ENCODE measurements at regions not wholly inside any gene's neighbourhood (a gene's known extent, or its start where the extent isn't known, plus 50 kb on each side); places are given as distances from the start of the nearest gene placed in this dataset.

DNA sequence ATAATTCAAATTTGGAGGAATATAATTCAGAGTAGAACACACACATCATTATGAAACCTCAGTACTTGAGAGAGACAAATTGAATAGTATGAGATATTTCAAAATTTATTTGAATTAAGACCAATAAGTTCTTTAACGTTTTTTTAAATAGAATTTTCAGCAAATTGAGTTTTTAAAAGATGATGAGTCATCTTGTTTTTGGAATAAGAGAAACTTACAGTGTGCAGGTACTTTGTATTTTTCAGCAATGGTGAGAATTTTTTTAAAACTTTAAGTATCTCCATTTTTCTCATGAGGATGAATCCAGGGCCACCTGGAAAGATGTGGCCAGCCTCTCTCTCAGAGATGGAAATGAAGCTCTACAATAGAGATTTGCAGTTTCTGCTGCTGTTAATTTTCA, 1015.0 kb upstream of the TENM4 start:
- no peak for DNase-seq

DNA sequence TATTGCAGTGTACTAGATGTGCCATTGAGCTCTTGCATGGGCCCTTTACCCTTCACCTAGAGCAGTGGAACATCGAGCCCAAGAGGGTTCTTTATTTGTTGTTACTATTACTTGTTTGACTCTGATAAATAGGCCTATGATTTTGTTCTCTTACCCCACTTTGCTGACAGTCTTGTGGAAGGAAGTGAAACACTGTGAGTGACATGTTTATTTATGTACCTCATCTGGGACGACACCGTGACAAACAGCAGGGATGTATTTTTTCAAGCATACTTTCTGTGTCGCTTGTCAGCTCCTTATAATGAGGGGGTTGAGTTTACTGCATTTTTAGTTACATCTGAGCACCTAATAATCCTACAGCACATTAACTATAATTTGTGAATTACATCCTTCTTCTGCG, 1010.3 kb upstream of the TENM4 start:
- DNase-seq, result no peak

DNA sequence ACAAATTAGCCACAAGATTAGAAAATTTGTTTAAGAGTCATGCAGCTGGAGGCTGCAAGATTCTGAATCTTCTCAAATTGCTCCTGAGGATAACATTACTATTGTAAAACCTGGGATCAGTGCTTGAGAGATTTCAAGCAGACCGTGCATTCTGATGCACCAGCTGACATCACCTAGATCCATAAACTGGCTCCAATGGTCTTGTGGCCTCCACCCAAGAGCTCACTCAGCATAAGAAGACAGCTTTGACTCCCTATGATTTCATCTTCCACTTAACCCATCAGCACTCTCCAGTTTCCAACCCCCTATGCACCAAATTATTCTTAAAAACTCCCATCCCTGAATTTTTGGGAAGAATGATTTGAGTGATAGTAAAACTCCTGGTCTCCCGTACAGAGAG, 1007.9 kb upstream of the TENM4 start:
- no peak for DNase-seq

DNA sequence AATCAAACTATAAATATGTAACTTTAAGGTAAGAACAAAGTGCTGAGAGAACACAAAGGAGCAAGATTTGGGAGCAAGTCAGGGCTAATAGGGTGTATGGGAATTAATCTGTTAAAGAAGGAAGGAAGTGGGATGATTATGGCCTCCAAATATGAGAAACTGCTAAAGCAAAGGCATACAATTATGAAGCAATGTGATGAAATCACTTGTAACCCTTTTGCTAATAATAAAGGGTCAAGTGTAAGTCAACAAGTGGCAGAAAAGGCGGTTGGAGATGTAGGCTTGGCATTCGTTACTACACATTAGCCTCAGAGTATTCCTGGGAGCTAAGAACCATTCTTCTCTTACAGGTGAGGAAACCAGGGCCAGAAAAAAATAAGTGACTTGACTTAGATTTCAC, 1002.3 kb upstream of the TENM4 start:
- DNase-seq, result no peak

GRCh38 chr11:80441821-80442220, 1001.0 kb upstream of the TENM4 start:
- no peak for DNase-seq

DNA sequence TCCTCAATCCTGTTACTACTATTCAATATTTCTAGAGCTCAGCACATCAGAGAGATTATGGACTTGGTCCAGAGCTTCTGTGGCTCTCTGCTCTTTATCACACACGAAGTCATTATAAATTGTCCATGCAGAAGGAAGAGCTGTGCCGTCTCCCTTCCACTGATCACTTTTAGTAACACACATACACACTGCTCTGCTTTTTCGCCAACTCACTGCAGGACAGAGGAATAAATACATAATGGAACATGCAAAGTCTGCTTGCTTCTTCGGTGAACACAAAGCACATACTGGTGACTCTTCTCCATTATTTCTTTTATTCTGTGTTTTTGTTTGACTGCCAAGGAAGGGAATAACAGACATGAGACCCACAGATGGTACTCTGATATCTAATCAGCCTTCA, 1000.0 kb upstream of the TENM4 start:
- no peak for DNase-seq

- no peak for DNase-seq
Measured at GRCh38 chr11:80436547-80436946, 995.7 kb upstream of the TENM4 start.

- no peak for DNase-seq
Measured at GRCh38 chr11:80435345-80435744, 994.5 kb upstream of the TENM4 start.

DNA sequence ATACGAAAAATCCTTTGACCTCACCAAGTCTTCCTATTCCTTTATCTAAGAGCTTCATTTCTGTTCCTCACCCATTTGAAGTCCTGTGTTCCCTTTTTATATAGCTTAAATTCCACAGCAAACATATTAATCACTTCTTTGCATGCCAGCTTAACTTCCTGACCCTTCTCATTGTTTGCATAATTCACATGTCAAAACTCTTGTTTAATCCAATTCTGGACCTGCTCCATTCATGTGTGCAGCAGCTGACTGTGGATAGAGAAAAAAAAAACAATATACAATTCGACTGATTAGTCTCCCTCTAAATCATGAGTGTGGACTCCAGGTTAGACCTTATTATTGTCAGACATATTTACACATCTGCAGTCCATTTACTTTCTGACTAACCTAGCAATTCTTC, 991.2 kb upstream of the TENM4 start:
- no peak for DNase-seq

DNA sequence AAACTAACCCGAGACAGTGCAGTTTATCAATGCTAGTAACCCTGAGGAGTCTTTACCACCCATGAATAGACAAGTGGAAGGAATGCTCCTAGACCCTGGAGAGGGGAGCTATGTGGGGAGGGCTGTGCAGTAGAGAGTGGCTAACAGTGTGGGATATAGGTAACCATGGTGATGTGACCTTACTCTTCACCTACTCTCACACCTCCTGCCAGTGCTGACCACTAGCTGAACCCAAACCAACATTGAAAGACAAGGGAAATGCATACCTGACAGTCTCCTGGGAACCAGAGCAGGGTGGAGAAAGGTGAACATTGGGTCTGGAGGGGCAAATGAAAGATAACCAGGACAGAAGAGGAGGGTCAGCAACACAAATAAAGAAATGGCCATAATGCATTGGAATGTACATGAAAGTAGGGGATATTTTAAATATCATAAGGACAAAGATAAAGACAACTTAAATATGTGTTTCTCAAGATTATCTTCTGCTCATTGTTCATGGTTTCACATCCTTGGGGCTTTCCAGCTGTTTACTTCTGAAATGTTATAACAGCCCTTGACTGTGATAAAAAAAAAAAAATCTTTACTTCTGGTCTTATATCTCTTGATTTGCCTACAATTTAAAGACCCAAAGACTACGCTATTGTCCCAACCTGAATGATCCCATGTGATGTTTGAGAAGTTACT, 983.3 kb upstream of the TENM4 start:
- no peak for DNase-seq

GRCh38 chr11:80420374-80420773, 979.5 kb upstream of the TENM4 start:
- DNase-seq, result no peak

- no peak for DNase-seq
Measured at GRCh38 chr11:80417681-80418080, 976.9 kb upstream of the TENM4 start.

DNA sequence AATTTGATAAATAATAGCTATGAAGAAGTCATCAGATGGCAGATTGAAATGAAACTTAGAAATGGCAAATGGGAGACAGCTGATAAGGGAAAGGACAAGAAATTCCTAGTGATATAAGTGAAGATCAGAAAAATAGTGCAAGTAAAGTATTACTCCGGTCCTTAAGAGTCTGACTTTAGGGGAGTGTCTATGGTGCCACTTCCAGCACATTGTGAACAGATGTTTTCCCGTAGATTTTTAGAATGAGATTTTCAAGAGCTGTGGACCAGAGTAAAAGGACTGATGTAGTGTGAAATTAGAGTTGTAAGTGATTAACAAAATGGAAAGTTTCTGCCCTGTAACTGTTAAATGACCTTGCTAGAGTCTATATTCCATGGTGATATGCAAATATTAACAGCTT, 974.8 kb upstream of the TENM4 start:
- no peak for DNase-seq

- no peak for DNase-seq
Measured at GRCh38 chr11:80414181-80415165, 973.6 kb upstream of the TENM4 start.

DNA sequence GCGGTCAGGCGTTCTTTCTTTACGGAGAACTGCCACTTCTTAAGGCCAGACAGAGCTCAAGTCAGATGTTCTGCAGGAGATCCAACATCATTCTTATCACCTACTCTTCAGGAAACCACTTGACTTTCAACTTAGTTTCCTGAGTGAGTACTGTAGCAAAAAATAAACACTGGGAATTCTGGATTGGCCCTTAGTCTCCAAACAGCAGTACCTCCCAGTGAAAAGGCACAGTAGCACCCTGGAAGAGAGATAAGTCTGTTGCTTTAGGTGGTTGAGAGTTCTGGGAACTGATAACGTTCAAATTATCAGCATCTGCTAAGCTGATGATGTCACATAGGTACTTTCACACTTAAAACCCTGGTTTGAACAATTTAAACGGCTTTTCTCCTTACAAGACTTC, 971.8 kb upstream of the TENM4 start:
- DNase-seq, result no peak

GRCh38 chr11:80393210-80393609, 952.4 kb upstream of the TENM4 start:
- DNase-seq, result no peak

GRCh38 chr11:80390505-80390904, 949.7 kb upstream of the TENM4 start:
- DNase-seq, result no peak

DNA sequence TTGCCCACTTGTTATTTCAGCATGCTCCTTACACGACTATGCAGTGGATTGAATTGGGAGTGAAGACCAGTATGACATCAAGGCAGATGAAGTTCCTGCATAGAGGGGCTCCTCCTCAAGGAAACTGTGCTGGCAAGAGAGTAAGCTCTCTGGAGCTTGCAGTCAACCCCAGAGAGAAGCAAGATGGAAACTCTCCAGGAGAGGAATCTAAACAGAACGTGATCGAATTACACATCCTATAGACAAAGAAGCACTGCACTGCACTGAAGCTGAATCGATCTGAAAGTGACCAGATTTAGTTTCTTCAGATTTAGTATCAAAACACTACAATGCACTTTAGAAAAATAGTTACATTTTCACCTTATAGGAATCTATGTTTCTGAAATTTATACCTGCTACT, 947.7 kb upstream of the TENM4 start:
- no peak for DNase-seq

GRCh38 chr11:80388130-80388529, 947.3 kb upstream of the TENM4 start:
- no peak for DNase-seq

GRCh38 chr11:80383655-80384054, 942.8 kb upstream of the TENM4 start:
- no peak for DNase-seq

- DNase-seq, result peak; percentile 17
Measured at GRCh38 chr11:80379620-80380278, 938.9 kb upstream of the TENM4 start.

GRCh38 chr11:80371931-80372330, 931.1 kb upstream of the TENM4 start:
- DNase-seq, result no peak

GRCh38 chr11:80365980-80366379, 925.1 kb upstream of the TENM4 start:
- no peak for DNase-seq
